ENCODE measurements at regions not wholly inside any gene's neighbourhood (a gene's known extent, or its start where the extent isn't known, plus 50 kb on each side); places are given as distances from the start of the nearest gene placed in this dataset.
"Not testable (repeated sequence)": the region's sequence is repeated elsewhere in the genome, so short reads cannot be mapped to it uniquely, and the experiment has no call there.

- not testable (repeated sequence) for DNase-seq (ENCODE audit: low read depth)
Measured at GRCh38 chr4:49575250-49575649, 589.2 kb downstream of the CWH43 start.

- DNase-seq (ENCODE audit: low read depth) = not testable (repeated sequence)
Measured at GRCh38 chr4:49578371-49578770, 592.3 kb downstream of the CWH43 start.

GRCh38 chr4:49578899-49579298 is 592.8 kb downstream of the CWH43 start:
- not testable (repeated sequence) for DNase-seq (ENCODE audit: low read depth)

GRCh38 chr4:49580166-49580565 is 594.1 kb downstream of the CWH43 start:
- DNase-seq (ENCODE audit: low read depth) = not testable (repeated sequence)

- DNase-seq (ENCODE audit: low read depth) = not testable (repeated sequence)
Measured at GRCh38 chr4:49588401-49588800, 602.3 kb downstream of the CWH43 start.

GRCh38 chr4:49618436-49618835 is 632.4 kb downstream of the CWH43 start:
- not testable (repeated sequence) for DNase-seq (ENCODE audit: low read depth)

- not testable (repeated sequence) for DNase-seq (ENCODE audit: low read depth)
Measured at GRCh38 chr4:49626478-49626877, 640.4 kb downstream of the CWH43 start.
